ENCODE measurements at regions not wholly inside any gene's neighbourhood (a gene's known extent, or its start where the extent isn't known, plus 50 kb on each side); places are given as distances from the start of the nearest gene placed in this dataset.

- TF ChIP-seq, protein P1, sequence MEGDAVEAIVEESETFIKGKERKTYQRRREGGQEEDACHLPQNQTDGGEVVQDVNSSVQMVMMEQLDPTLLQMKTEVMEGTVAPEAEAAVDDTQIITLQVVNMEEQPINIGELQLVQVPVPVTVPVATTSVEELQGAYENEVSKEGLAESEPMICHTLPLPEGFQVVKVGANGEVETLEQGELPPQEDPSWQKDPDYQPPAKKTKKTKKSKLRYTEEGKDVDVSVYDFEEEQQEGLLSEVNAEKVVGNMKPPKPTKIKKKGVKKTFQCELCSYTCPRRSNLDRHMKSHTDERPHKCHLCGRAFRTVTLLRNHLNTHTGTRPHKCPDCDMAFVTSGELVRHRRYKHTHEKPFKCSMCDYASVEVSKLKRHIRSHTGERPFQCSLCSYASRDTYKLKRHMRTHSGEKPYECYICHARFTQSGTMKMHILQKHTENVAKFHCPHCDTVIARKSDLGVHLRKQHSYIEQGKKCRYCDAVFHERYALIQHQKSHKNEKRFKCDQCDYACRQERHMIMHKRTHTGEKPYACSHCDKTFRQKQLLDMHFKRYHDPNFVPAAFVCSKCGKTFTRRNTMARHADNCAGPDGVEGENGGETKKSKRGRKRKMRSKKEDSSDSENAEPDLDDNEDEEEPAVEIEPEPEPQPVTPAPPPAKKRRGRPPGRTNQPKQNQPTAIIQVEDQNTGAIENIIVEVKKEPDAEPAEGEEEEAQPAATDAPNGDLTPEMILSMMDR (IDR thresholded peaks at IDR 0.05) = no peak
- TF ChIP-seq POLR2A (IDR thresholded peaks at IDR 0.05) = no peak
- no peak for TF ChIP-seq POLR2AphosphoS5 (IDR thresholded peaks at IDR 0.05)
These were observed 88.9 kb upstream of the COL11A1 start for GRCh38 chr1:103197216-103197615.

All from transverse colon (tissue), 4 donors.